Esophagus muscularis mucosa (tissue), 4 donors: ENCODE measurements at regions not wholly inside any gene's neighbourhood (a gene's known extent, or its start where the extent isn't known, plus 50 kb on each side); places are given as distances from the start of the nearest gene placed in this dataset.
"Not testable (repeated sequence)": the region's sequence is repeated elsewhere in the genome, so short reads cannot be mapped to it uniquely, and the experiment has no call there.

Source experiments
- DNase-seq: peaks from one replicate; pipeline ENCODE4 v3.0.0-alpha.2; 2017; ENCODE audit errors: extremely low spot score
- H3K27ac ChIP-seq, 4 donors: fragments of 200-600 bp; sonication (generic); replicated peaks in 1 of 4; 1 replicate in 3 of 4; 2 replicates in 1 of 4; pipeline ENCODE4 v1.5.1; 2016 to 2019; ENCODE audit warnings: mild to moderate bottlenecking in 1 of 4
- H3K27me3 ChIP-seq, 4 donors: fragments of 200-600 bp; sonication (generic); one replicate each; pipeline versions ENCODE4 v1.5.1 to v1.6.0; 2016 to 2019
- H3K36me3 ChIP-seq, 4 donors: fragments of 200-600 bp; sonication (generic); one replicate each; pipeline ENCODE4 v1.5.1; 2016 to 2019
- H3K4me1 ChIP-seq, 4 donors: fragments of 200-600 bp; sonication (generic); one replicate each; pipeline ENCODE4 v1.5.1; 2016 to 2019
- H3K4me3 ChIP-seq, 4 donors: fragments of 200-600 bp; sonication (generic); 1 replicate in 2 of 4; 2 replicates in 2 of 4; pipeline ENCODE4 v1.5.1; 2016 to 2019; ENCODE audit warnings: mild to moderate bottlenecking in 4 of 4, moderate library complexity in 1 of 4
- H3K9me3 ChIP-seq, 4 donors: fragments of 200-600 bp; sonication (generic); 1 replicate in 3 of 4; 2 replicates in 1 of 4; pipeline ENCODE4 v1.5.1; 2016 to 2019
- EP300 ChIP-seq: sonication (generic); formaldehyde crosslinking; IDR thresholded peaks from one replicate; pipeline ENCODE4 v1.6.1; 2017; ENCODE audit warnings: antibody characterized with exemption
- POLR2A ChIP-seq: fragments of 450-650 bp; IDR thresholded peaks from one replicate; pipeline ENCODE4 v1.6.1; 2017; ENCODE audit warnings: antibody characterized with exemption, moderate library complexity, mild to moderate bottlenecking, low read depth
- POLR2AphosphoS5 ChIP-seq, 2 donors: sonication (generic); formaldehyde crosslinking; IDR thresholded peaks; one replicate each; pipeline ENCODE4 v1.6.1; 2017; ENCODE audit warnings: antibody characterized with exemption in 2 of 2
- WGBS: methylation state at CpG from one replicate; pipeline ENCODE4 v1.1.5; 2018; 5-methylcytosine and 5-hydroxymethylcytosine counted together
- intact Hi-C: fragments of 100-400 bp; cut with DNase I; formaldehyde crosslinking; loops from one replicate; pipeline ENCODE4 v1.15.1; 2023
- TF ChIP-seq, protein P1 (sequence below), 3 experiments: fragments of 200-600 bp in 2 of 3; fragments of 450-650 bp in 1 of 3; sonication (generic) in 2 of 3; IDR thresholded peaks; one replicate each; pipeline ENCODE4 v1.5.1; 2017 to 2019; ENCODE audit warnings: antibody characterized with exemption in 3 of 3, mild to moderate bottlenecking in 2 of 3, moderate library complexity in 1 of 3

- no peaks in the 10 kb centered on the region for H3K27me3 ChIP-seq
- DNase-seq, result no peak
- no peak for TF ChIP-seq EP300
- TF ChIP-seq, protein P1, sequence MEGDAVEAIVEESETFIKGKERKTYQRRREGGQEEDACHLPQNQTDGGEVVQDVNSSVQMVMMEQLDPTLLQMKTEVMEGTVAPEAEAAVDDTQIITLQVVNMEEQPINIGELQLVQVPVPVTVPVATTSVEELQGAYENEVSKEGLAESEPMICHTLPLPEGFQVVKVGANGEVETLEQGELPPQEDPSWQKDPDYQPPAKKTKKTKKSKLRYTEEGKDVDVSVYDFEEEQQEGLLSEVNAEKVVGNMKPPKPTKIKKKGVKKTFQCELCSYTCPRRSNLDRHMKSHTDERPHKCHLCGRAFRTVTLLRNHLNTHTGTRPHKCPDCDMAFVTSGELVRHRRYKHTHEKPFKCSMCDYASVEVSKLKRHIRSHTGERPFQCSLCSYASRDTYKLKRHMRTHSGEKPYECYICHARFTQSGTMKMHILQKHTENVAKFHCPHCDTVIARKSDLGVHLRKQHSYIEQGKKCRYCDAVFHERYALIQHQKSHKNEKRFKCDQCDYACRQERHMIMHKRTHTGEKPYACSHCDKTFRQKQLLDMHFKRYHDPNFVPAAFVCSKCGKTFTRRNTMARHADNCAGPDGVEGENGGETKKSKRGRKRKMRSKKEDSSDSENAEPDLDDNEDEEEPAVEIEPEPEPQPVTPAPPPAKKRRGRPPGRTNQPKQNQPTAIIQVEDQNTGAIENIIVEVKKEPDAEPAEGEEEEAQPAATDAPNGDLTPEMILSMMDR (IDR thresholded peaks at IDR 0.05), result no peak
- TF ChIP-seq POLR2A, result no peak
- TF ChIP-seq POLR2AphosphoS5 (IDR thresholded peaks at IDR 0.05), result no peak
- no peaks in the 10 kb centered on the region for H3K36me3 ChIP-seq
- no peak overlapping the region for H3K27ac ChIP-seq
- intact Hi-C loops, result no loop called here
- no peaks in the 10 kb centered on the region for H3K9me3 ChIP-seq
- no peaks in the 10 kb centered on the region for H3K4me1 ChIP-seq
- no peak overlapping the region for H3K4me3 ChIP-seq
- 57% methylated on average over 3 of the region's 3 CpGs for WGBS
Measured at GRCh38 chr5:25285136-25285535, 640.4 kb upstream of the CDH10 start.

GRCh38 chr5:25263507-25263906 is 618.7 kb upstream of the CDH10 start:
- DNase-seq, H3K4me3 ChIP-seq, H3K9me3 ChIP-seq, H3K27ac ChIP-seq, H3K4me1 ChIP-seq, intact Hi-C loops, H3K27me3 ChIP-seq, H3K36me3 ChIP-seq: not testable (repeated sequence)
- WGBS, result 82% methylated on average over 13 of the region's 14 CpGs

DNA sequence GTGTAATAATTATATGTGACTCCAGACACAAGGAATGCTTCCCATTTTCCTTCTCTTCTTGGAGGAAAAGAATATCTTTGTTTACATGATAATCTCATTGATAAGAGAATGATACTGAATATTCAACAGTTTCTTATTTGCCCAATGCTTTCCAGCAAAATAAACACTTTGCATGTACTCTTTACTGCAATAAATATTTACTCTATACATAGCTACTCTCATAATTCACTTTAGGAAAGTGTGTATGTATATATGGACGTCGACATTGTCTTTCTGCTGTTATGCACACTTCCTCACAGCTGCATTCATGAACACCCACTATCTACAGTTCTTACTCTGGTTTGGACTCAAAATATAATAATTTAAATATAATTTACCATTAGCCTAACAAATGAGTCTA is 617.4 kb upstream of the CDH10 start:
- intact Hi-C loops, result no loop called here
- TF ChIP-seq, protein P1 (IDR thresholded peaks at IDR 0.05), result no peak
- WGBS, result 63% methylated on average over 2 of the region's 2 CpGs
- no peak overlapping the region for H3K4me3 ChIP-seq
- no peaks in the 10 kb centered on the region for H3K36me3 ChIP-seq
- no peaks in the 10 kb centered on the region for H3K27me3 ChIP-seq
- no peaks in the 10 kb centered on the region for H3K9me3 ChIP-seq
- H3K27ac ChIP-seq, result no peak overlapping the region
- no peaks in the 10 kb centered on the region for H3K4me1 ChIP-seq
- DNase-seq, result no peak

GRCh38 chr5:25255128-25255527 is 610.4 kb upstream of the CDH10 start:
- no peaks in the 10 kb centered on the region for H3K4me1 ChIP-seq
- H3K27me3 ChIP-seq, result no peaks in the 10 kb centered on the region
- TF ChIP-seq POLR2AphosphoS5 (IDR thresholded peaks at IDR 0.05) (no peak), POLR2A (no peak), EP300 (no peak)
- TF ChIP-seq, protein P1 (IDR thresholded peaks at IDR 0.05), result no peak
- H3K27ac ChIP-seq, result no peak overlapping the region
- H3K4me3 ChIP-seq, result no peak overlapping the region
- WGBS, result 74% methylated on average over 1 of the region's 1 CpG
- H3K9me3 ChIP-seq, result no peaks in the 10 kb centered on the region
- intact Hi-C loops, result no loop called here
- H3K36me3 ChIP-seq, result no peaks in the 10 kb centered on the region
- no peak for DNase-seq

GRCh38 chr5:25241981-25242380 is 597.2 kb upstream of the CDH10 start:
- no peak for DNase-seq
- H3K4me1 ChIP-seq, result no peaks in the 10 kb centered on the region
- H3K27ac ChIP-seq, result no peak overlapping the region
- H3K4me3 ChIP-seq, result no peak overlapping the region
- H3K9me3 ChIP-seq, result no peaks in the 10 kb centered on the region
- intact Hi-C loops, result no loop called here
- TF ChIP-seq EP300 (no peak), POLR2AphosphoS5 (IDR thresholded peaks at IDR 0.05) (no peak)
- H3K36me3 ChIP-seq, result no peaks in the 10 kb centered on the region
- no peaks in the 10 kb centered on the region for H3K27me3 ChIP-seq
- WGBS, result 61% methylated on average over 4 of the region's 4 CpGs

GRCh38 chr5:25238720-25239119 is 593.9 kb upstream of the CDH10 start:
- H3K27ac ChIP-seq, H3K4me1 ChIP-seq, H3K36me3 ChIP-seq, H3K9me3 ChIP-seq, H3K27me3 ChIP-seq, DNase-seq, H3K4me3 ChIP-seq, intact Hi-C loops: not testable (repeated sequence)
- 91% methylated on average over 4 of the region's 4 CpGs for WGBS
